ENCODE measurements at regions not wholly inside any gene's neighbourhood (a gene's known extent, or its start where the extent isn't known, plus 50 kb on each side); places are given as distances from the start of the nearest gene placed in this dataset.

GRCh38 chr17:54718286-54718685, 182.4 kb upstream of the TOM1L1 start:
- Histone ChIP-seq H3K79me2 (ENCODE audit: insufficient read depth, low read length) (no peaks in the 10 kb centered on the region), H3F3A (ENCODE audit: insufficient read depth) (no peaks in the 10 kb centered on the region), H2AFZ (ENCODE audit: low read depth, low read length, severe bottlenecking) (no peak overlapping the region), H3K4me3 (ENCODE audit: insufficient read depth, low read length, poor library complexity, severe bottlenecking) (no peak overlapping the region), H3K9ac (ENCODE audit: low read length) (no peak overlapping the region), H3K36me3 (ENCODE audit: low read length) (no peaks in the 10 kb centered on the region), H3K9me3 (ENCODE audit: insufficient read depth, low read length) (no peaks in the 10 kb centered on the region), H3K27me3 (ENCODE audit: low read length) (no peaks in the 10 kb centered on the region), H4K20me1 (ENCODE audit: low read depth, low read length) (no peaks in the 10 kb centered on the region), H3K27ac (ENCODE audit: low read depth, low read length) (no peak overlapping the region), H3K4me2 (ENCODE audit: low read depth, low read length, poor library complexity, severe bottlenecking) (no peak overlapping the region), H3K9me2 (replicated peaks; ENCODE audit: insufficient read depth, low read length) (no peaks in the 10 kb centered on the region)
- TF ChIP-seq EZH2phosphoT487 (conservative IDR thresholded peaks at IDR 0.05; ENCODE audit: low read length) (no peak), CTCF (IDR thresholded peaks at IDR 0.05; ENCODE audit: insufficient read depth, low read length, poor library complexity, severe bottlenecking) (no peak)

- no peak overlapping the region for H3K27ac ChIP-seq (ENCODE audit: low read depth, low read length)
- no peaks in the 10 kb centered on the region for H3K36me3 ChIP-seq (ENCODE audit: low read length)
- H2AFZ ChIP-seq (ENCODE audit: low read depth, low read length, severe bottlenecking), result no peak overlapping the region
- no peak overlapping the region for H3K4me2 ChIP-seq (ENCODE audit: low read depth, low read length, poor library complexity, severe bottlenecking)
- H3K9me3 ChIP-seq (ENCODE audit: insufficient read depth, low read length), result no peaks in the 10 kb centered on the region
- no peak overlapping the region for H3K4me3 ChIP-seq (ENCODE audit: insufficient read depth, low read length, poor library complexity, severe bottlenecking)
- no peak for TF ChIP-seq EZH2phosphoT487 (conservative IDR thresholded peaks at IDR 0.05; ENCODE audit: low read length)
- H3K9ac ChIP-seq (ENCODE audit: low read length), result no peak overlapping the region
- H3K27me3 ChIP-seq (ENCODE audit: low read length), result no peaks in the 10 kb centered on the region
- H3K9me2 ChIP-seq (replicated peaks; ENCODE audit: insufficient read depth, low read length), result no peaks in the 10 kb centered on the region
- no peaks in the 10 kb centered on the region for H3F3A ChIP-seq (ENCODE audit: insufficient read depth)
- H3K79me2 ChIP-seq (ENCODE audit: insufficient read depth, low read length), result no peaks in the 10 kb centered on the region
- H4K20me1 ChIP-seq (ENCODE audit: low read depth, low read length), result no peaks in the 10 kb centered on the region
These were observed 173.0 kb upstream of the TOM1L1 start for GRCh38 chr17:54727624-54728023.

GRCh38 chr17:54736573-54736972, 164.1 kb upstream of the TOM1L1 start:
- H2AFZ ChIP-seq (ENCODE audit: low read depth, low read length, severe bottlenecking), result no peak overlapping the region
- H4K20me1 ChIP-seq (ENCODE audit: low read depth, low read length), result no peaks in the 10 kb centered on the region
- no peaks in the 10 kb centered on the region for H3K27me3 ChIP-seq (ENCODE audit: low read length)
- no peaks in the 10 kb centered on the region for H3K36me3 ChIP-seq (ENCODE audit: low read length)
- H3K9me3 ChIP-seq (ENCODE audit: insufficient read depth, low read length), result no peaks in the 10 kb centered on the region
- no peak overlapping the region for H3K4me2 ChIP-seq (ENCODE audit: low read depth, low read length, poor library complexity, severe bottlenecking)
- TF ChIP-seq CTCF (IDR thresholded peaks at IDR 0.05; ENCODE audit: insufficient read depth, low read length, poor library complexity, severe bottlenecking), result no peak
- TF ChIP-seq EZH2phosphoT487 (conservative IDR thresholded peaks at IDR 0.05; ENCODE audit: low read length), result no peak
- no peak overlapping the region for H3K9ac ChIP-seq (ENCODE audit: low read length)
- no peaks in the 10 kb centered on the region for H3K79me2 ChIP-seq (ENCODE audit: insufficient read depth, low read length)
- no peak overlapping the region for H3K27ac ChIP-seq (ENCODE audit: low read depth, low read length)
- H3F3A ChIP-seq (ENCODE audit: insufficient read depth), result no peaks in the 10 kb centered on the region
- H3K4me3 ChIP-seq (ENCODE audit: insufficient read depth, low read length, poor library complexity, severe bottlenecking), result no peak overlapping the region
- H3K9me2 ChIP-seq (replicated peaks; ENCODE audit: insufficient read depth, low read length), result no peaks in the 10 kb centered on the region

- no peak for TF ChIP-seq EZH2phosphoT487 (conservative IDR thresholded peaks at IDR 0.05; ENCODE audit: low read length)
- TF ChIP-seq CTCF (IDR thresholded peaks at IDR 0.05; ENCODE audit: insufficient read depth, low read length, poor library complexity, severe bottlenecking), result no peak
- H2AFZ ChIP-seq (ENCODE audit: low read depth, low read length, severe bottlenecking), result no peak overlapping the region
- no peaks in the 10 kb centered on the region for H3F3A ChIP-seq (ENCODE audit: insufficient read depth)
- H4K20me1 ChIP-seq (ENCODE audit: low read depth, low read length), result no peaks in the 10 kb centered on the region
- no peaks in the 10 kb centered on the region for H3K36me3 ChIP-seq (ENCODE audit: low read length)
- H3K79me2 ChIP-seq (ENCODE audit: insufficient read depth, low read length), result no peaks in the 10 kb centered on the region
- H3K9me3 ChIP-seq (ENCODE audit: insufficient read depth, low read length), result no peaks in the 10 kb centered on the region
- no peaks in the 10 kb centered on the region for H3K9me2 ChIP-seq (replicated peaks; ENCODE audit: insufficient read depth, low read length)
- H3K9ac ChIP-seq (ENCODE audit: low read length), result no peak overlapping the region
- no peaks in the 10 kb centered on the region for H3K27me3 ChIP-seq (ENCODE audit: low read length)
- H3K4me3 ChIP-seq (ENCODE audit: insufficient read depth, low read length, poor library complexity, severe bottlenecking), result no peak overlapping the region
- H3K4me2 ChIP-seq (ENCODE audit: low read depth, low read length, poor library complexity, severe bottlenecking), result no peak overlapping the region
- H3K27ac ChIP-seq (ENCODE audit: low read depth, low read length), result no peak overlapping the region
These were observed 162.2 kb upstream of the TOM1L1 start for GRCh38 chr17:54738496-54738895.
